HEK293 (cell line): ENCODE measurements at regions not wholly inside any gene's neighbourhood (a gene's known extent, or its start where the extent isn't known, plus 50 kb on each side); places are given as distances from the start of the nearest gene placed in this dataset.

ENCODE experiments used
- CTCF ChIP-seq: fragments of 450-650 bp; formaldehyde crosslinking; IDR thresholded peaks from 2 replicates; pipeline ENCODE4 v1.5.1; 2016; ENCODE audit warnings: missing biosample characterization, missing genetic modification characterization
- MYNN ChIP-seq: fragments of 450-650 bp; formaldehyde crosslinking; IDR thresholded peaks from 2 replicates; pipeline ENCODE4 v1.5.1; 2016; ENCODE audit warnings: missing biosample characterization, missing genetic modification characterization, borderline replicate concordance
- PATZ1 ChIP-seq: fragments of 450-650 bp; formaldehyde crosslinking; IDR thresholded peaks from 2 replicates; pipeline ENCODE4 v1.5.1; 2016; ENCODE audit warnings: missing biosample characterization, missing genetic modification characterization
- PRDM4 ChIP-seq: fragments of 450-650 bp; formaldehyde crosslinking; IDR thresholded peaks from 2 replicates; pipeline ENCODE4 v1.5.1; 2017; ENCODE audit warnings: missing biosample characterization, missing genetic modification characterization
- REST ChIP-seq: fragments of 450-650 bp; formaldehyde crosslinking; IDR thresholded peaks from 2 replicates; pipeline ENCODE4 v1.5.1; 2016; ENCODE audit warnings: missing biosample characterization, missing genetic modification characterization
- SP2 ChIP-seq: fragments of 450-650 bp; formaldehyde crosslinking; IDR thresholded peaks from 2 replicates; pipeline ENCODE4 v1.5.1; 2016; ENCODE audit warnings: missing biosample characterization, missing genetic modification characterization
- YY1 ChIP-seq: fragments of 450-650 bp; formaldehyde crosslinking; IDR thresholded peaks from 2 replicates; pipeline ENCODE4 v1.5.1; 2018; ENCODE audit warnings: missing biosample characterization, missing genetic modification characterization
- ZFP3 ChIP-seq: fragments of 450-650 bp; formaldehyde crosslinking; IDR thresholded peaks from 2 replicates; pipeline ENCODE4 v1.5.1; 2016; ENCODE audit warnings: low read depth, missing biosample characterization, missing genetic modification characterization
- ZNF10 ChIP-seq: fragments of 450-650 bp; formaldehyde crosslinking; IDR thresholded peaks from 2 replicates; pipeline ENCODE4 v1.5.1; 2017; ENCODE audit warnings: missing biosample characterization, missing genetic modification characterization
- ZNF274 ChIP-seq, 2 experiments: fragments of 200-500 bp in 1 of 2; fragments of 450-650 bp in 1 of 2; sonication (Bioruptor generic) in 1 of 2; formaldehyde crosslinking in 1 of 2; IDR thresholded peaks; 2 replicates each; pipeline versions ENCODE4 v1.5.1 to v1.6.1; 2014 to 2016; ENCODE audit warnings: borderline replicate concordance in 1 of 2, inconsistent platforms in 1 of 2, low read length in 1 of 2, missing biosample characterization in 1 of 2, missing genetic modification characterization in 1 of 2
- ZNF404 ChIP-seq: fragments of 450-650 bp; formaldehyde crosslinking; IDR thresholded peaks from 2 replicates; pipeline ENCODE4 v1.5.1; 2017; ENCODE audit warnings: missing biosample characterization, missing genetic modification characterization
- ZNF549 ChIP-seq: fragments of 450-650 bp; IDR thresholded peaks from 2 replicates; pipeline ENCODE4 v1.5.1; 2018; ENCODE audit warnings: missing biosample characterization, missing genetic modification characterization, mild to moderate bottlenecking, inconsistent platforms, moderate library complexity
- ZNF621 ChIP-seq: fragments of 450-650 bp; formaldehyde crosslinking; IDR thresholded peaks from 2 replicates; pipeline ENCODE4 v1.5.1; 2017; ENCODE audit warnings: missing biosample characterization, missing genetic modification characterization
- ZNF670 ChIP-seq: fragments of 450-650 bp; formaldehyde crosslinking; IDR thresholded peaks from 2 replicates; pipeline ENCODE4 v1.5.1; 2016; ENCODE audit warnings: missing biosample characterization, missing genetic modification characterization, low read depth

- TF ChIP-seq CTCF (tag by site-specific recombination) (no peak), ZNF10 (tag by site-specific recombination) (no peak), PRDM4 (no peak), YY1 (tag by site-specific recombination) (no peak), PATZ1 (tag by site-specific recombination) (no peak), ZNF549 (tag by site-specific recombination) (no peak), ZNF670 (tag by site-specific recombination) (no peak), ZNF404 (tag by site-specific recombination) (no peak), ZFP3 (no peak), MYNN (tag by site-specific recombination) (no peak), ZNF621 (tag by site-specific recombination) (no peak), SP2 (tag by site-specific recombination) (no peak), ZNF274 (IDR thresholded peaks at IDR 0.05; ENCODE audit: low read length) (no peak), ZNF274 (tag by site-specific recombination; IDR thresholded peaks at IDR 0.05; ENCODE audit: borderline replicate concordance) (no peak), REST (no peak)
These were observed 182.6 kb upstream of the KCNK2 start for GRCh38 chr1:214899908-214900460.
